Activated T-helper 17 cell treated with anti-CD3 and anti-CD28 coated beads, Interleukin-2, amount 50 U/mL, for 72 hours (primary cell): ENCODE measurements at regions not wholly inside any gene's neighbourhood (a gene's known extent, or its start where the extent isn't known, plus 50 kb on each side); places are given as distances from the start of the nearest gene placed in this dataset.
"Not testable (repeated sequence)": the region's sequence is repeated elsewhere in the genome, so short reads cannot be mapped to it uniquely, and the experiment has no call there.

Experiments
- ATAC-seq: fragments of 150-1000 bp; cut with Tn5 transposase; replicated peaks from 2 replicates; pipeline ENCODE4 v1.10.0; 2021; ENCODE audit warnings: mild to moderate bottlenecking, moderate library complexity
- H3K27ac Mint-ChIP-seq: one replicate; pipeline ENCODE4 v1.8.0; 2022; ENCODE audit warnings: mixed read lengths
- H3K27me3 Mint-ChIP-seq: one replicate; pipeline ENCODE4 v1.8.0; 2022; ENCODE audit warnings: mixed read lengths
- H3K36me3 Mint-ChIP-seq: one replicate; pipeline ENCODE4 v1.8.0; 2022; ENCODE audit warnings: low read depth, mild to moderate bottlenecking, mixed read lengths
- H3K4me1 Mint-ChIP-seq: one replicate; pipeline ENCODE4 v1.8.0; 2022; ENCODE audit warnings: mixed read lengths
- H3K4me3 Mint-ChIP-seq: one replicate; pipeline ENCODE4 v1.8.0; 2022; ENCODE audit warnings: mild to moderate bottlenecking, mixed read lengths
- H3K9me3 Mint-ChIP-seq: one replicate; pipeline ENCODE4 v1.8.0; 2022; ENCODE audit warnings: mixed read lengths

- Mint-ChIP-seq H3K4me3 (no peak overlapping the region), H3K27ac (no peak overlapping the region), H3K36me3 (no peaks in the 10 kb centered on the region), H3K4me1 (no peaks in the 10 kb centered on the region), H3K9me3 (no peaks in the 10 kb centered on the region), H3K27me3 (peaks cover 39% of the 10 kb centered on the region)
- ATAC-seq: no peak
These were observed 51.9 kb upstream of the ALX4 start for GRCh38 chr11:44361813-44362212.

GRCh38 chr11:44363116-44363515 lies 53.2 kb upstream of the ALX4 start:
- Mint-ChIP-seq H3K4me3 (no peak overlapping the region), H3K9me3 (no peaks in the 10 kb centered on the region), H3K27me3 (peaks cover 32% of the 10 kb centered on the region), H3K4me1 (no peaks in the 10 kb centered on the region), H3K36me3 (no peaks in the 10 kb centered on the region), H3K27ac (no peak overlapping the region)
- ATAC-seq: no peak

- no peak for ATAC-seq
- Mint-ChIP-seq H3K27me3 (peaks cover 24% of the 10 kb centered on the region), H3K4me1 (no peaks in the 10 kb centered on the region), H3K9me3 (no peaks in the 10 kb centered on the region), H3K27ac (no peak overlapping the region), H3K36me3 (no peaks in the 10 kb centered on the region), H3K4me3 (no peak overlapping the region)
These were observed 54.7 kb upstream of the ALX4 start for GRCh38 chr11:44364596-44364995.

GRCh38 chr11:44365616-44366015 lies 55.7 kb upstream of the ALX4 start:
- Mint-ChIP-seq H3K4me1 (no peaks in the 10 kb centered on the region), H3K36me3 (no peaks in the 10 kb centered on the region), H3K9me3 (no peaks in the 10 kb centered on the region), H3K27ac (no peak overlapping the region), H3K4me3 (no peak overlapping the region), H3K27me3 (peaks cover 24% of the 10 kb centered on the region)
- ATAC-seq: no peak

GRCh38 chr11:44366026-44366425 lies 56.1 kb upstream of the ALX4 start:
- H3K4me1 Mint-ChIP-seq: no peaks in the 10 kb centered on the region
- peaks cover 24% of the 10 kb centered on the region for H3K27me3 Mint-ChIP-seq
- H3K27ac Mint-ChIP-seq: no peak overlapping the region
- no peaks in the 10 kb centered on the region for H3K9me3 Mint-ChIP-seq
- H3K4me3 Mint-ChIP-seq: no peak overlapping the region
- ATAC-seq: no peak
- H3K36me3 Mint-ChIP-seq: no peaks in the 10 kb centered on the region

- ATAC-seq: no peak
These were observed 56.8 kb upstream of the ALX4 start for GRCh38 chr11:44366741-44367140.

GRCh38 chr11:44367452-44367851 lies 57.5 kb upstream of the ALX4 start:
- H3K4me3 Mint-ChIP-seq: no peak overlapping the region
- no peaks in the 10 kb centered on the region for H3K36me3 Mint-ChIP-seq
- H3K9me3 Mint-ChIP-seq: no peaks in the 10 kb centered on the region
- H3K4me1 Mint-ChIP-seq: no peaks in the 10 kb centered on the region
- H3K27ac Mint-ChIP-seq: no peak overlapping the region
- H3K27me3 Mint-ChIP-seq: peaks cover 21% of the 10 kb centered on the region
- ATAC-seq: no peak

More at GRCh38 chr11:44366741-44367140, 56.8 kb upstream of the ALX4 start:
- Mint-ChIP-seq H3K27me3 (peaks cover 21% of the 10 kb centered on the region), H3K9me3 (no peaks in the 10 kb centered on the region), H3K4me3 (no peak overlapping the region), H3K27ac (no peak overlapping the region), H3K36me3 (no peaks in the 10 kb centered on the region), H3K4me1 (no peaks in the 10 kb centered on the region)

GRCh38 chr11:44368886-44369285 lies 58.9 kb upstream of the ALX4 start:
- Mint-ChIP-seq H3K4me3 (no peak overlapping the region), H3K27me3 (peaks cover 11% of the 10 kb centered on the region), H3K36me3 (no peaks in the 10 kb centered on the region), H3K4me1 (no peaks in the 10 kb centered on the region), H3K27ac (no peak overlapping the region), H3K9me3 (no peaks in the 10 kb centered on the region)
- ATAC-seq: no peak

- not testable (repeated sequence) for ATAC-seq, H3K27ac Mint-ChIP-seq, H3K9me3 Mint-ChIP-seq, H3K27me3 Mint-ChIP-seq, H3K4me1 Mint-ChIP-seq, H3K4me3 Mint-ChIP-seq, H3K36me3 Mint-ChIP-seq
These were observed 61.1 kb upstream of the ALX4 start for GRCh38 chr11:44371042-44371441.

- H3K27ac Mint-ChIP-seq: no peak overlapping the region
- peaks cover under 1% of the 10 kb centered on the region for H3K27me3 Mint-ChIP-seq
- H3K4me1 Mint-ChIP-seq: no peaks in the 10 kb centered on the region
- ATAC-seq: no peak
- H3K4me3 Mint-ChIP-seq: no peak overlapping the region
- H3K36me3 Mint-ChIP-seq: no peaks in the 10 kb centered on the region
- no peaks in the 10 kb centered on the region for H3K9me3 Mint-ChIP-seq
These were observed 61.8 kb upstream of the ALX4 start for GRCh38 chr11:44371706-44372105.

- H3K4me1 Mint-ChIP-seq: no peaks in the 10 kb centered on the region
- no peak for ATAC-seq
- no peaks in the 10 kb centered on the region for H3K27me3 Mint-ChIP-seq
- no peaks in the 10 kb centered on the region for H3K36me3 Mint-ChIP-seq
- H3K9me3 Mint-ChIP-seq: no peaks in the 10 kb centered on the region
- no peak overlapping the region for H3K27ac Mint-ChIP-seq
- H3K4me3 Mint-ChIP-seq: no peak overlapping the region
These were observed 63.0 kb upstream of the ALX4 start for GRCh38 chr11:44372989-44373388.

- ATAC-seq: no peak
These were observed 64.1 kb upstream of the ALX4 start for GRCh38 chr11:44374001-44374400.

GRCh38 chr11:44376423-44376822 lies 66.5 kb upstream of the ALX4 start:
- H3K4me1 Mint-ChIP-seq: no peaks in the 10 kb centered on the region
- ATAC-seq: no peak
- H3K27me3 Mint-ChIP-seq: peaks cover 8% of the 10 kb centered on the region
- no peaks in the 10 kb centered on the region for H3K36me3 Mint-ChIP-seq
- H3K4me3 Mint-ChIP-seq: no peak overlapping the region
- no peak overlapping the region for H3K27ac Mint-ChIP-seq
- H3K9me3 Mint-ChIP-seq: no peaks in the 10 kb centered on the region

More at GRCh38 chr11:44374001-44374400, 64.1 kb upstream of the ALX4 start:
- H3K27ac Mint-ChIP-seq: no peak overlapping the region
- no peaks in the 10 kb centered on the region for H3K4me1 Mint-ChIP-seq
- no peaks in the 10 kb centered on the region for H3K27me3 Mint-ChIP-seq
- no peaks in the 10 kb centered on the region for H3K9me3 Mint-ChIP-seq
- H3K36me3 Mint-ChIP-seq: no peaks in the 10 kb centered on the region
- H3K4me3 Mint-ChIP-seq: no peak overlapping the region

- no peaks in the 10 kb centered on the region for H3K9me3 Mint-ChIP-seq
- no peak for ATAC-seq
- no peaks in the 10 kb centered on the region for H3K36me3 Mint-ChIP-seq
- H3K27ac Mint-ChIP-seq: no peak overlapping the region
- no peak overlapping the region for H3K4me3 Mint-ChIP-seq
- no peaks in the 10 kb centered on the region for H3K4me1 Mint-ChIP-seq
- H3K27me3 Mint-ChIP-seq: peaks cover 15% of the 10 kb centered on the region
These were observed 67.2 kb upstream of the ALX4 start for GRCh38 chr11:44377121-44377520.

GRCh38 chr11:44377914-44378321 lies 68.0 kb upstream of the ALX4 start:
- Mint-ChIP-seq H3K27me3 (peaks cover 18% of the 10 kb centered on the region), H3K4me3 (no peak overlapping the region), H3K4me1 (no peaks in the 10 kb centered on the region), H3K27ac (no peak overlapping the region), H3K9me3 (no peaks in the 10 kb centered on the region), H3K36me3 (no peaks in the 10 kb centered on the region)
- no peak for ATAC-seq
